CD4-positive, alpha-beta T cell treated with Interleukin-1 beta for 1 hour (primary cell): ENCODE measurements at regions not wholly inside any gene's neighbourhood (a gene's known extent, or its start where the extent isn't known, plus 50 kb on each side); places are given as distances from the start of the nearest gene placed in this dataset.

Source experiments
- DNase-seq, 2 donors: peaks; one replicate each; pipeline ENCODE4 v3.0.0-alpha.2; 2020 to 2022

GRCh38 chrX:131907488-131908314 lies 115.4 kb upstream of the STK26 start:
- DNase-seq, result no peak

- DNase-seq, result no peak
Measured at GRCh38 chrX:131910586-131910985, 112.5 kb upstream of the STK26 start.

- DNase-seq, result no peak
Measured at GRCh38 chrX:131915488-131915887, 107.6 kb upstream of the STK26 start.

- DNase-seq, result no peak
Measured at GRCh38 chrX:131917588-131917987, 105.5 kb upstream of the STK26 start.

GRCh38 chrX:131918839-131919238 lies 104.3 kb upstream of the STK26 start:
- DNase-seq, result no peak

- no peak for DNase-seq
Measured at GRCh38 chrX:131923614-131924250, 99.4 kb upstream of the STK26 start.

GRCh38 chrX:131938749-131939148 lies 84.4 kb upstream of the STK26 start:
- DNase-seq, result no peak

- no peak for DNase-seq
Measured at GRCh38 chrX:131942034-131942433, 81.1 kb upstream of the STK26 start.

GRCh38 chrX:131944936-131945902 lies 77.9 kb upstream of the STK26 start:
- DNase-seq, result no peak

GRCh38 chrX:131951166-131951565 lies 71.9 kb upstream of the STK26 start:
- DNase-seq, result no peak

GRCh38 chrX:131955099-131955777 lies 67.9 kb upstream of the STK26 start:
- DNase-seq, result no peak

GRCh38 chrX:131958724-131959123 lies 64.4 kb upstream of the STK26 start:
- DNase-seq, result no peak

- no peak for DNase-seq
Measured at GRCh38 chrX:131970347-131970746, 52.8 kb upstream of the STK26 start.
